ENCODE measurements at regions not wholly inside any gene's neighbourhood (a gene's known extent, or its start where the extent isn't known, plus 50 kb on each side); places are given as distances from the start of the nearest gene placed in this dataset.
"Not testable (repeated sequence)": the region's sequence is repeated elsewhere in the genome, so short reads cannot be mapped to it uniquely, and the experiment has no call there.

DNA sequence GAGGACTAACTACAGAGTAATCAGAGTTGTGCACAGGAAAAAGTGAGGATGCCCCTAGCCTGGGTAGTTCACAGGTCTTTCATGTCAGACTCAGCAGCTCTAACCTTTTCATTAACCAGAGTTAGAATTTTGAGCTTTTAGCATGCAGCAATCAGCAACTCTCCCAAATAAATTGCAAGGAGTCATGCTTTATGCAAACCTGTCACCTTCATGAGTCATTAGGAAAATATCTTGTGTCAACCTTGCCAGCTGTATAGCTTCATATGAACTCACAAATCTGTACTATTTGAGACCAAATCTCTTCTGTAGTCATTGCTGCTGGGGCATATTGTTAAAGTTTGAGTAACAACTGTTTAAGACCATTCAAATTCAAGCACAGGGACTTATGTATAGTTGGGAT lies 382.3 kb upstream of the NT5C1B start:
- Histone ChIP-seq H3K4me3 (ENCODE audit: low read depth, low read length) (no peak overlapping the region), H3K9ac (no peak overlapping the region), H3K4me1 (no peaks in the 10 kb centered on the region), H3K4me2 (ENCODE audit: low read length) (no peak overlapping the region), H2AFZ (no peak overlapping the region), H3K27me3 (ENCODE audit: control insufficient read depth, insufficient read depth, low read length) (no peaks in the 10 kb centered on the region), H3K27ac (no peak overlapping the region), H3K79me2 (no peaks in the 10 kb centered on the region), H3K36me3 (ENCODE audit: control insufficient read depth, insufficient read depth, low read length) (no peaks in the 10 kb centered on the region), H3K9me3 (ENCODE audit: control insufficient read depth, low read length) (no peaks in the 10 kb centered on the region)
- TF ChIP-seq, protein P1, sequence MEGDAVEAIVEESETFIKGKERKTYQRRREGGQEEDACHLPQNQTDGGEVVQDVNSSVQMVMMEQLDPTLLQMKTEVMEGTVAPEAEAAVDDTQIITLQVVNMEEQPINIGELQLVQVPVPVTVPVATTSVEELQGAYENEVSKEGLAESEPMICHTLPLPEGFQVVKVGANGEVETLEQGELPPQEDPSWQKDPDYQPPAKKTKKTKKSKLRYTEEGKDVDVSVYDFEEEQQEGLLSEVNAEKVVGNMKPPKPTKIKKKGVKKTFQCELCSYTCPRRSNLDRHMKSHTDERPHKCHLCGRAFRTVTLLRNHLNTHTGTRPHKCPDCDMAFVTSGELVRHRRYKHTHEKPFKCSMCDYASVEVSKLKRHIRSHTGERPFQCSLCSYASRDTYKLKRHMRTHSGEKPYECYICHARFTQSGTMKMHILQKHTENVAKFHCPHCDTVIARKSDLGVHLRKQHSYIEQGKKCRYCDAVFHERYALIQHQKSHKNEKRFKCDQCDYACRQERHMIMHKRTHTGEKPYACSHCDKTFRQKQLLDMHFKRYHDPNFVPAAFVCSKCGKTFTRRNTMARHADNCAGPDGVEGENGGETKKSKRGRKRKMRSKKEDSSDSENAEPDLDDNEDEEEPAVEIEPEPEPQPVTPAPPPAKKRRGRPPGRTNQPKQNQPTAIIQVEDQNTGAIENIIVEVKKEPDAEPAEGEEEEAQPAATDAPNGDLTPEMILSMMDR (IDR thresholded peaks at IDR 0.05), result no peak

DNA sequence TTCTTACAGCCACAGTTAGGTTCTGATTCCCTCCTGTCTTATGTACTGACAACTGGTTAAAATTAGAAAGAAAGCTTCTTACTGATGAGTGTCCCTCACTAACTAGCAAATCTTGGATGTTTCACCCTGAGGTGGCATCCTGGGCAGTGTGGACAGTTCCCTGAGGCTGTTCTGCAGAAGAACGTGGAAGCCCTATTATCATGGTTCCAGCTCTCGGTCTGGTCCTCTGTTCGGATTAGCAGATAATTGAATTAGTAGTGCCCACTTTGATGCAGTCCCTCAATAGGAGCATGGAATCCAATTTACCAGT lies 381.7 kb upstream of the NT5C1B start:
- no peak overlapping the region for H3K27ac ChIP-seq
- H3K9me3 ChIP-seq (ENCODE audit: control insufficient read depth, low read length), result no peaks in the 10 kb centered on the region
- TF ChIP-seq, protein P1 (IDR thresholded peaks at IDR 0.05), result no peak
- no peak overlapping the region for H3K4me2 ChIP-seq (ENCODE audit: low read length)
- H3K4me3 ChIP-seq (ENCODE audit: low read depth, low read length), result no peak overlapping the region
- H3K9ac ChIP-seq, result no peak overlapping the region
- no peaks in the 10 kb centered on the region for H3K36me3 ChIP-seq (ENCODE audit: control insufficient read depth, insufficient read depth, low read length)
- no peak overlapping the region for H2AFZ ChIP-seq
- H3K4me1 ChIP-seq, result no peaks in the 10 kb centered on the region
- H3K27me3 ChIP-seq (ENCODE audit: control insufficient read depth, insufficient read depth, low read length), result no peaks in the 10 kb centered on the region
- H3K79me2 ChIP-seq, result no peaks in the 10 kb centered on the region

DNA sequence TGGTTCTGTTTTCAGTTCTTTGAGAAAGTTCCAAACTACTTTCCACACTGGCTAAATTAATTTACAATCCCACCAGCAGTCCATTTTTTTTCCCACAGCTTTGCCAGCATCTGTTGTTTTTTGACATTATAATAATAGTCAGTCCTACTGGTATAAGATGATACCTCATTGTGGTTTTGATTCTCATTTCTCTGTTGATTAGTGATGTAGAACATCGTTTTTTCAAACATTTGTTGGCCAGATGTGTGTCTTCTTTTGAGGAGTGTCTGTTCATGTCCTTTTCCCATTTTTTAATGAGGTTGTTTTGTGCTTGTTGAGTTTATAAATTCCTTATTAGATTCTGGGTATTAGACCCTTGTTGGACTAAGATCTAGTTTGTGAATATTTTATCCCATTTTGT lies 376.8 kb upstream of the NT5C1B start:
- Histone ChIP-seq H3K27me3 (ENCODE audit: control insufficient read depth, insufficient read depth, low read length) (no peaks in the 10 kb centered on the region), H3K36me3 (ENCODE audit: control insufficient read depth, insufficient read depth, low read length) (no peaks in the 10 kb centered on the region), H2AFZ (no peak overlapping the region), H3K4me2 (ENCODE audit: low read length) (no peak overlapping the region), H3K4me3 (ENCODE audit: low read depth, low read length) (no peak overlapping the region), H3K27ac (no peak overlapping the region), H3K4me1 (no peaks in the 10 kb centered on the region), H3K9me3 (ENCODE audit: control insufficient read depth, low read length) (no peaks in the 10 kb centered on the region), H3K9ac (no peak overlapping the region), H3K79me2 (no peaks in the 10 kb centered on the region)
- TF ChIP-seq, protein P1 (IDR thresholded peaks at IDR 0.05), result no peak

DNA sequence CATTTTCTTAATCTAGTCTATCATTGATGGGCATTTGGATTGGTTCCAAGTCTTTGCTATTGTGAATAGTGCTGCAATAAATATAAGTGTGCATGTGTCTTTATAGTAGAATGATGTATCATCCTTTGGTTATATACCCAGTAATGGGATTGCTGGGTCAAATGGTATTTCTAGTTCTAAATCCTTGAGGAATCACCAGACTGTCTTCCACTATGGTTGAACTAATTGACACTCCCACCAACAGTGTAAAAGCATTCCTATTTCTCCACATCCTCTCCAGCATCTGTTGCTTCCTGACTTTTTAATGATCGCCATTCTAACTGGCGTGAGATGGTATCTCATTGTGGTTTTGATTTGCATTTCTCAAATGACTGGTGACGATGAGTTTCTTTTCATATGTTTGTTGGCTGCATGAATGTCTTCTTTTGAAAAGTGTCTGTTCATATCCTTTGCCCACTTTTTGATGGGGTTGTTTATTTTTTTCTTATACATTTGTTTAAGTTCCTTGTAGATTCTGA lies 374.4 kb upstream of the NT5C1B start:
- H3K36me3 ChIP-seq (ENCODE audit: control insufficient read depth, insufficient read depth, low read length); H3K4me1 ChIP-seq; H3K4me2 ChIP-seq (ENCODE audit: low read length); H3K27me3 ChIP-seq (ENCODE audit: control insufficient read depth, insufficient read depth, low read length); H2AFZ ChIP-seq; H3K27ac ChIP-seq; H3K79me2 ChIP-seq; H3K9ac ChIP-seq; H3K9me3 ChIP-seq (ENCODE audit: control insufficient read depth, low read length); H3K4me3 ChIP-seq (ENCODE audit: low read depth, low read length): not testable (repeated sequence)

DNA sequence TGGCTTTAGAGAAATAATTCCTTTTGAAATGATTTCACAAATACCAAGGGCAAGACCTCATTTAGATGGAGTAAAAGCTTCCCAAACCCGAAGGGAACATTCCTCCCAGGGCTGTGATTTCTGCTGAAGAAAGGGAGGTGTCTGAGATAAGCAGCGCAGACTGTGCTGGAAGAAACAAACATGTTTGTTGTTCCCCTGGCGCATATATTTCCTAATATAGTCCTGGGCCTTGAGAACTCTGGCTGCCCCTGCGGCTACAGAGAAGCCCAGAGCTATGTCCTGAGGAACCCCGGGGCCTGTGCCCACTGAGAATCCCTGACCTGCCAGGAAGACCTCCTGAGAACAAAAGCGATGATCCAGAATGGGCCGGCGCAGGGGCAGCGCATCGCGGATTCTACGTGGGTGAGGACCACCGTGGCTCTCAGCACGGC lies 372.6 kb upstream of the NT5C1B start:
- Histone ChIP-seq H2AFZ (no peak overlapping the region), H3K4me1 (no peaks in the 10 kb centered on the region), H3K4me3 (ENCODE audit: low read depth, low read length) (no peak overlapping the region), H3K79me2 (no peaks in the 10 kb centered on the region), H3K36me3 (ENCODE audit: control insufficient read depth, insufficient read depth, low read length) (no peaks in the 10 kb centered on the region), H3K27me3 (ENCODE audit: control insufficient read depth, insufficient read depth, low read length) (no peaks in the 10 kb centered on the region), H3K27ac (no peak overlapping the region), H3K9me3 (ENCODE audit: control insufficient read depth, low read length) (no peaks in the 10 kb centered on the region), H3K4me2 (ENCODE audit: low read length) (no peak overlapping the region), H3K9ac (no peak overlapping the region)
- TF ChIP-seq, protein P1 (IDR thresholded peaks at IDR 0.05), result no peak

All from parathyroid adenoma (tissue), 2 donors.